NCI-H526 (cell line): ENCODE measurements at regions not wholly inside any gene's neighbourhood (a gene's known extent, or its start where the extent isn't known, plus 50 kb on each side); places are given as distances from the start of the nearest gene placed in this dataset.
A peak's percentile ranks its signal among the peaks of the same experiment; 100 is the strongest.

Experiments
- DNase-seq, 2 experiments: peaks; one replicate each; lab custom pipeline; 2025; lab: John Stamatoyannopoulos, UW

- DNase-seq, result no peak
Measured at GRCh38 chr1:81071969-81072753, 728.6 kb upstream of the ADGRL2 start.

GRCh38 chr1:81071072-81071858, 729.5 kb upstream of the ADGRL2 start:
- DNase-seq, result no peak

- DNase-seq, result no peak
Measured at GRCh38 chr1:81069856-81070255, 730.9 kb upstream of the ADGRL2 start.

- no peak for DNase-seq
Measured at GRCh38 chr1:81068726-81069125, 732.0 kb upstream of the ADGRL2 start.

- DNase-seq, result no peak
Measured at GRCh38 chr1:81053826-81054225, 746.9 kb upstream of the ADGRL2 start.

- DNase-seq, result no peak
Measured at GRCh38 chr1:81052162-81052561, 748.6 kb upstream of the ADGRL2 start.

GRCh38 chr1:81050390-81050789, 750.3 kb upstream of the ADGRL2 start:
- no peak for DNase-seq

- no peak for DNase-seq
Measured at GRCh38 chr1:81044708-81045107, 756.0 kb upstream of the ADGRL2 start.

GRCh38 chr1:81042225-81042624, 758.5 kb upstream of the ADGRL2 start:
- no peak for DNase-seq

- no peak for DNase-seq
Measured at GRCh38 chr1:81034291-81034690, 766.4 kb upstream of the ADGRL2 start.

GRCh38 chr1:81032973-81033425, 767.7 kb upstream of the ADGRL2 start:
- no peak for DNase-seq

- DNase-seq, result peak in 1 of 2 experiments; percentile 21
Measured at GRCh38 chr1:81032374-81032773, 768.4 kb upstream of the ADGRL2 start.

- no peak for DNase-seq
Measured at GRCh38 chr1:81030441-81030840, 770.3 kb upstream of the ADGRL2 start.

GRCh38 chr1:81029266-81029665, 771.5 kb upstream of the ADGRL2 start:
- DNase-seq, result no peak

- DNase-seq, result no peak
Measured at GRCh38 chr1:81023187-81023724, 777.5 kb upstream of the ADGRL2 start.

- no peak for DNase-seq
Measured at GRCh38 chr1:81021134-81021533, 779.6 kb upstream of the ADGRL2 start.

GRCh38 chr1:81020506-81020905, 780.2 kb upstream of the ADGRL2 start:
- no peak for DNase-seq

GRCh38 chr1:81010126-81010525, 790.6 kb upstream of the ADGRL2 start:
- DNase-seq, result no peak

- DNase-seq, result no peak
Measured at GRCh38 chr1:81008293-81008692, 792.4 kb upstream of the ADGRL2 start.

- no peak for DNase-seq
Measured at GRCh38 chr1:81007024-81007423, 793.7 kb upstream of the ADGRL2 start.

- DNase-seq, result no peak
Measured at GRCh38 chr1:81006502-81006901, 794.2 kb upstream of the ADGRL2 start.

- no peak for DNase-seq
Measured at GRCh38 chr1:81004011-81004410, 796.7 kb upstream of the ADGRL2 start.

GRCh38 chr1:80994934-80995333, 805.8 kb upstream of the ADGRL2 start:
- no peak for DNase-seq
